Prostate gland (tissue), 2 donors: ENCODE measurements at regions not wholly inside any gene's neighbourhood (a gene's known extent, or its start where the extent isn't known, plus 50 kb on each side); places are given as distances from the start of the nearest gene placed in this dataset.

Experiments used
- CTCF ChIP-seq, 4 experiments: fragments of 200-600 bp in 2 of 4; fragments of 450-650 bp in 2 of 4; sonication (generic) in 2 of 4; IDR thresholded peaks; 1 replicate in 3 of 4; 2 replicates in 1 of 4; pipeline ENCODE4 v1.5.1; 2016 to 2019; ENCODE audit warnings: antibody characterized with exemption in 4 of 4, mild to moderate bottlenecking in 2 of 4, moderate library complexity in 2 of 4
- POLR2AphosphoS5 ChIP-seq: sonication (generic); formaldehyde crosslinking; IDR thresholded peaks from one replicate; pipeline ENCODE4 v1.6.1; 2017; ENCODE audit warnings: antibody characterized with exemption

DNA sequence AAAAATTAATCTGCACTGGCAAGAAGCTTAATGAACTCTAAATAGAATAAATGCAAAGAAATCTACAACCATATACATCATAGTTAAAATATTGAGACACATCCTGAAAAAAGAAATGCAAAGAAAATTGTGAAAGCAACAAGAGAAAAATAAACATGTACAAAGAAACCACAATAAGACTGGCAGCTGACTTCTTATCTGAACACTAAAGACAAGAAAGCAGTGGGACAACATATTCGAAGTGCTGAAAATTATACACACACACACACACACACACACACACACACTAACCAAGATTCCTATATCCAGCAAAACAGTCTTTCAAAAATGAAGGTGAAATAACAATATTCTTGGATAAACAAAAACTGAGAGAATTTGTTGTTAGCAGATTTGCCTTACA lies 366.5 kb upstream of the C16orf82 start:
- TF ChIP-seq CTCF (IDR thresholded peaks at IDR 0.05) (no peak), POLR2AphosphoS5 (no peak)
